HEK293 (cell line): ENCODE measurements at regions not wholly inside any gene's neighbourhood (a gene's known extent, or its start where the extent isn't known, plus 50 kb on each side); places are given as distances from the start of the nearest gene placed in this dataset.
A peak's percentile ranks its signal among the peaks of the same experiment; 100 is the strongest.

Source experiments
- CTCF ChIA-PET: fragments of 350-600 bp; formaldehyde crosslinking; extraction: SDS; loops from one replicate; lab custom pipeline; 2021; ENCODE audit warnings: antibody characterized with exemption; lab: Yijun Ruan, JAX
- POLR2A ChIA-PET: fragments of 300-600 bp; formaldehyde crosslinking; extraction: SDS; loops from one replicate; lab custom pipeline; 2020; ENCODE audit warnings: antibody characterized with exemption, inconsistent platforms; lab: Yijun Ruan, JAX
- H3K27ac ChIP-seq: fragments of 200-500 bp; sonication (Bioruptor generic); 2 replicates; pipeline ENCODE4 v1.5.1; 2014; ENCODE audit warnings: low read depth, low read length, control low read depth, inconsistent platforms; ENCODE audit errors: extremely low read depth
- H3K36me3 ChIP-seq, 2 experiments: fragments of 200-500 bp in 1 of 2; sonication (Bioruptor generic) in 1 of 2; 1 replicate in 1 of 2; 2 replicates in 1 of 2; pipeline ENCODE4 v1.5.1; 2014 to 2017; ENCODE audit warnings: inconsistent platforms in 2 of 2, low read length in 2 of 2; ENCODE audit not compliant: control insufficient read depth in 2 of 2, insufficient read depth in 1 of 2
- H3K4me1 ChIP-seq: fragments of 200-500 bp; sonication (Bioruptor generic); 2 replicates; pipeline ENCODE4 v1.5.1; 2014; ENCODE audit warnings: mild to moderate bottlenecking, low read length, inconsistent platforms; ENCODE audit not compliant: control insufficient read depth, insufficient read depth
- H3K4me3 ChIP-seq: 2 replicates; pipeline ENCODE4 v1.5.1; 2011; ENCODE audit warnings: low read depth, mild to moderate bottlenecking, control low read depth, low read length, moderate library complexity
- H3K9me3 ChIP-seq: fragments of 200-500 bp; sonication (Bioruptor generic); 2 replicates; pipeline ENCODE4 v1.5.1; 2014; ENCODE audit warnings: low read depth, low read length, inconsistent platforms; ENCODE audit not compliant: control insufficient read depth, insufficient read depth
- KLF10 ChIP-seq: fragments of 450-650 bp; IDR thresholded peaks from 2 replicates; pipeline ENCODE4 v1.5.1; 2018; ENCODE audit warnings: missing biosample characterization, mild to moderate bottlenecking, missing genetic modification characterization
- MEIS1 ChIP-seq: sonication (generic); formaldehyde crosslinking; IDR thresholded peaks from 2 replicates; pipeline ENCODE4 v1.8.1; 2022; ENCODE audit warnings: missing genetic modification reagents, mild to moderate bottlenecking, borderline replicate concordance
- PRDM6 ChIP-seq: fragments of 450-650 bp; formaldehyde crosslinking; IDR thresholded peaks from 2 replicates; pipeline ENCODE4 v1.5.1; 2017; ENCODE audit warnings: missing biosample characterization, missing genetic modification characterization
- SCRT2 ChIP-seq: fragments of 450-650 bp; formaldehyde crosslinking; IDR thresholded peaks from 2 replicates; pipeline ENCODE4 v1.5.1; 2016; ENCODE audit warnings: missing biosample characterization, missing genetic modification characterization
- SETDB1 ChIP-seq: IDR thresholded peaks from one replicate; pipeline ENCODE4 v1.6.1; 2017; ENCODE audit warnings: mild to moderate bottlenecking, low read length, moderate library complexity, mixed read lengths; ENCODE audit not compliant: insufficient read length
- ZBTB20 ChIP-seq: fragments of 450-650 bp; formaldehyde crosslinking; IDR thresholded peaks from 2 replicates; pipeline ENCODE4 v1.5.1; 2016; ENCODE audit warnings: missing biosample characterization, missing genetic modification characterization
- ZBTB26 ChIP-seq: fragments of 450-650 bp; formaldehyde crosslinking; optimal IDR thresholded peaks from 2 replicates; pipeline ENCODE3; 2016; ENCODE audit warnings: missing biosample characterization, mild to moderate bottlenecking, missing genetic modification characterization
- ZFP69B ChIP-seq: fragments of 450-650 bp; formaldehyde crosslinking; IDR thresholded peaks from 2 replicates; pipeline ENCODE4 v1.5.1; 2016; ENCODE audit warnings: missing biosample characterization, missing genetic modification characterization
- ZNF140 ChIP-seq: fragments of 450-650 bp; formaldehyde crosslinking; IDR thresholded peaks from 2 replicates; pipeline ENCODE4 v1.5.1; 2016; ENCODE audit warnings: missing biosample characterization, missing genetic modification characterization
- ZNF157 ChIP-seq: fragments of 450-650 bp; formaldehyde crosslinking; IDR thresholded peaks from 2 replicates; pipeline ENCODE4 v1.5.1; 2016; ENCODE audit warnings: missing biosample characterization, missing genetic modification characterization
- ZNF19 ChIP-seq: fragments of 450-650 bp; formaldehyde crosslinking; IDR thresholded peaks from 2 replicates; pipeline ENCODE4; 2016; ENCODE audit warnings: missing biosample characterization, missing genetic modification characterization, low read depth
- ZNF223 ChIP-seq: fragments of 450-650 bp; formaldehyde crosslinking; IDR thresholded peaks from 2 replicates; pipeline ENCODE4 v1.5.1; 2016; ENCODE audit warnings: missing biosample characterization, missing genetic modification characterization
- ZNF335 ChIP-seq: fragments of 450-650 bp; formaldehyde crosslinking; conservative IDR thresholded peaks from 2 replicates; pipeline ENCODE4 v1.5.1; 2016; ENCODE audit warnings: missing biosample characterization, missing genetic modification characterization
- ZNF433 ChIP-seq: fragments of 450-650 bp; formaldehyde crosslinking; IDR thresholded peaks from 2 replicates; pipeline ENCODE4 v1.5.1; 2016; ENCODE audit warnings: missing biosample characterization, missing genetic modification characterization, low read depth
- ZNF473 ChIP-seq: fragments of 450-650 bp; formaldehyde crosslinking; IDR thresholded peaks from 2 replicates; pipeline ENCODE4 v1.5.1; 2017; ENCODE audit warnings: missing biosample characterization, missing genetic modification characterization
- ZNF626 ChIP-seq: fragments of 450-650 bp; sonication (Bioruptor Pico); formaldehyde crosslinking; IDR thresholded peaks from 2 replicates; pipeline ENCODE4 v1.5.1; 2018; ENCODE audit warnings: missing biosample characterization, missing genetic modification characterization, inconsistent platforms
- ZNF660 ChIP-seq: fragments of 450-650 bp; IDR thresholded peaks from 2 replicates; pipeline ENCODE4 v1.5.1; 2018; ENCODE audit warnings: missing biosample characterization, mild to moderate bottlenecking, missing genetic modification characterization
- ZNF664 ChIP-seq: fragments of 450-650 bp; formaldehyde crosslinking; IDR thresholded peaks from 2 replicates; pipeline ENCODE4 v1.5.1; 2016; ENCODE audit warnings: missing biosample characterization, missing genetic modification characterization
- ZNF677 ChIP-seq: fragments of 450-650 bp; IDR thresholded peaks from 2 replicates; pipeline ENCODE4 v1.5.0; 2018; ENCODE audit warnings: missing biosample characterization, mild to moderate bottlenecking, missing genetic modification characterization, moderate library complexity
- ZNF692 ChIP-seq: fragments of 450-650 bp; formaldehyde crosslinking; IDR thresholded peaks from 2 replicates; pipeline ENCODE4 v1.5.1; 2016; ENCODE audit warnings: missing biosample characterization, missing genetic modification characterization
- ZNF701 ChIP-seq: fragments of 450-650 bp; formaldehyde crosslinking; IDR thresholded peaks from 2 replicates; pipeline ENCODE4 v1.5.1; 2016; ENCODE audit warnings: missing biosample characterization, missing genetic modification characterization
- ZNF830 ChIP-seq: fragments of 450-650 bp; IDR thresholded peaks from 2 replicates; pipeline ENCODE4 v1.5.0; 2018; ENCODE audit warnings: missing biosample characterization, missing genetic modification characterization, low read depth, mild to moderate bottlenecking, moderate library complexity

- ChIA-PET POLR2A (no interaction called here), CTCF (interaction anchor here (0.8 to 1.1 kb wide), 3 partner anchors 16 to 370 kb away, joined by 3 to 6 read pairs (median 3); no protein-coding TSS in a partner anchor)
- Histone ChIP-seq H3K9me3 (no peaks in the 10 kb centered on the region), H3K4me1 (peaks cover 7% of the 10 kb centered on the region), H3K36me3 (no peaks in the 10 kb centered on the region), H3K27ac (no peak overlapping the region), H3K4me3 (no peak overlapping the region)
- TF ChIP-seq SCRT2 (tag by site-specific recombination) (peak; percentile 63), PRDM6 (tag by site-specific recombination) (peak; percentile 50; the same call in 1 of the 2 replicates), ZNF157 (no peak)
Measured at GRCh38 chr5:81855591-81855990, 104.7 kb upstream of the SSBP2 start.

- no peaks in the 10 kb centered on the region for H3K36me3 ChIP-seq
- peaks cover 8% of the 10 kb centered on the region for H3K4me1 ChIP-seq
- POLR2A ChIA-PET, result no interaction called here
- H3K27ac ChIP-seq, result no peak overlapping the region
- H3K4me3 ChIP-seq, result no peak overlapping the region
- no peaks in the 10 kb centered on the region for H3K9me3 ChIP-seq
- CTCF ChIA-PET, result no interaction called here
- TF ChIP-seq ZNF664 (peak; percentile 34; the same call in 1 of the 2 replicates), ZNF692 (tag by site-specific recombination) (0 out of 2 replicates have a peak, but pooled peaks have one; percentile 24), ZFP69B (tag by site-specific recombination) (no peak), ZNF140 (tag by site-specific recombination) (no peak), KLF10 (tag by site-specific recombination) (peak; percentile 21; the same call in 1 of the 2 replicates), SETDB1 (no peak), ZNF473 (tag by site-specific recombination) (no peak), ZNF335 (tag by site-specific recombination) (peak; percentile 45), MEIS1 (CRISPR knock-in tag) (no peak), PRDM6 (tag by site-specific recombination) (no peak), ZNF660 (tag by site-specific recombination) (no peak), ZNF433 (tag by site-specific recombination) (no peak), ZNF19 (tag by site-specific recombination) (no peak), ZNF830 (tag by site-specific recombination) (no peak), ZNF626 (no peak), ZNF677 (tag by site-specific recombination) (no peak), ZBTB20 (tag by site-specific recombination) (no peak), ZNF701 (no peak), ZBTB26 (tag by site-specific recombination) (no peak), ZNF223 (tag by site-specific recombination) (no peak)
Measured at GRCh38 chr5:81854915-81855314, 104.0 kb upstream of the SSBP2 start.
